K562 (cell line): ENCODE measurements at regions not wholly inside any gene's neighbourhood (a gene's known extent, or its start where the extent isn't known, plus 50 kb on each side); places are given as distances from the start of the nearest gene placed in this dataset.
"Not testable (repeated sequence)": the region's sequence is repeated elsewhere in the genome, so short reads cannot be mapped to it uniquely, and the experiment has no call there.

ENCODE experiments used
- ATAC-seq: fragments of 200-7000 bp; cut with Tn5 transposase; 3 replicates; pipeline ENCODE4 v1.9.1; 2020; ENCODE audit warnings: moderate library complexity
- BruUV-seq: library from RNA; stranded (reverse); fragments of 400-500 nt; replicated peaks from 2 replicates; lab custom pipeline; 2021; lab: Mats Ljungman, UMichigan
- CTCF ChIA-PET: fragments of 300-600 bp; formaldehyde crosslinking; extraction: SDS; loops from one replicate; lab custom pipeline; 2021; ENCODE audit warnings: low intra/inter-chr PET ratio; lab: Yijun Ruan, JAX
- POLR2A ChIA-PET: fragments of 300-600, 350-650 bp; sonication (Branson Sonifier 250); formaldehyde crosslinking; extraction: SDS; loops from one replicate; lab custom pipeline; 2021; ENCODE audit warnings: antibody characterized with exemption, inconsistent platforms; lab: Yijun Ruan, JAX
- DNase-seq, 4 experiments: peaks; one replicate each; pipeline versions ENCODE4 v3.0.0 to v3.0.0-alpha.2; 2011 to 2018; ENCODE audit warnings: low spot score in 3 of 4, mixed read lengths in 3 of 4; ENCODE audit errors: extremely low read depth in 1 of 4
- FAIRE-seq: peaks from 2 replicates; lab custom pipeline; 2011; peaks lifted over from hg19 to GRCh38; lab: Jason Lieb, UNC
- H2AFZ ChIP-seq: 2 replicates; pipeline ENCODE4 v1.6.0; 2011; ENCODE audit warnings: low read depth, low read length, control low read depth, inconsistent platforms
- H3K27ac ChIP-seq: fragments of 200-600 bp; 3 replicates; pipeline ENCODE4 v1.8.0; 2011; ENCODE audit warnings: low read depth, mild to moderate bottlenecking, control low read depth, inconsistent platforms, low read length, moderate library complexity, mixed read lengths; ENCODE audit errors: extremely low read depth
- H3K27me3 ChIP-seq, 2 experiments: fragments of 300-600 bp in 1 of 2; 2 replicates in 1 of 2; 3 replicates in 1 of 2; pipeline versions ENCODE4 v1.6.0 to v1.8.0; 2011; ENCODE audit warnings: inconsistent platforms in 2 of 2, low read length in 2 of 2, mild to moderate bottlenecking in 1 of 2, mixed read lengths in 1 of 2, moderate library complexity in 1 of 2; ENCODE audit not compliant: control insufficient read depth in 2 of 2, insufficient read depth in 2 of 2
- H3K36me3 ChIP-seq: fragments of 300-600 bp; 3 replicates; pipeline ENCODE4 v1.8.0; 2011; ENCODE audit warnings: mild to moderate bottlenecking, low read length, inconsistent platforms; ENCODE audit not compliant: control insufficient read depth, insufficient read depth
- H3K4me1 ChIP-seq, 2 experiments: fragments of 200-600 bp in 1 of 2; replicated peaks in 1 of 2; 2 replicates in 1 of 2; 3 replicates in 1 of 2; pipeline versions ENCODE4 v1.5.1 to v1.8.0; 2011; ENCODE audit warnings: inconsistent platforms in 2 of 2, low read length in 2 of 2, mild to moderate bottlenecking in 1 of 2, mixed read lengths in 1 of 2, moderate library complexity in 1 of 2; ENCODE audit not compliant: control insufficient read depth in 2 of 2, insufficient read depth in 2 of 2
- H3K4me2 ChIP-seq: 2 replicates; pipeline ENCODE4 v1.6.1; 2011; ENCODE audit warnings: low read length, control low read depth, inconsistent platforms, mixed read lengths; ENCODE audit not compliant: insufficient read depth
- H3K4me3 ChIP-seq: fragments of 200-600 bp; sonication (generic), shearing (Covaris generic); 2 replicates; pipeline ENCODE4 v1.5.1; 2016; ENCODE audit warnings: control low read depth, inconsistent platforms
- H3K79me2 ChIP-seq: fragments of 200-600 bp; 3 replicates; pipeline ENCODE4 v1.8.0; 2011; ENCODE audit warnings: low read length, inconsistent platforms; ENCODE audit not compliant: control insufficient read depth, insufficient read depth
- H3K9ac ChIP-seq, 2 experiments: 2 replicates each; pipeline versions ENCODE4 v1.6.0 to v1.6.1; 2011; ENCODE audit warnings: low read depth in 2 of 2, low read length in 2 of 2, control low read depth in 1 of 2, inconsistent platforms in 1 of 2, mild to moderate bottlenecking in 1 of 2, mixed read lengths in 1 of 2; ENCODE audit not compliant: insufficient read depth in 1 of 2
- H3K9me1 ChIP-seq: one replicate; pipeline ENCODE4 v1.6.0; 2011; ENCODE audit warnings: inconsistent platforms, mild to moderate bottlenecking, low read length, moderate library complexity; ENCODE audit not compliant: control insufficient read depth, insufficient read depth
- H3K9me3 ChIP-seq: replicated peaks from 2 replicates; pipeline ENCODE4 v1.5.1; 2011; ENCODE audit warnings: low read depth, low read length, inconsistent platforms; ENCODE audit not compliant: control insufficient read depth, insufficient read depth
- H4K20me1 ChIP-seq: replicated peaks from 2 replicates; pipeline ENCODE4 v1.6.1; 2011; ENCODE audit warnings: low read length, inconsistent platforms, mixed read lengths; ENCODE audit not compliant: control insufficient read depth, insufficient read depth
- POLR2H ChIP-seq: IDR thresholded peaks from 2 replicates; pipeline ENCODE4 v1.6.1; 2016; ENCODE audit warnings: missing genetic modification characterization, low read depth, mild to moderate bottlenecking, control low read depth, missing compliant biosample characterization, moderate library complexity
- ZNF121 ChIP-seq: sonication (generic); formaldehyde crosslinking; conservative IDR thresholded peaks from 2 replicates; pipeline ENCODE4 v1.8.0; 2022; ENCODE audit warnings: missing genetic modification reagents
- ZNF75A ChIP-seq: fragments of 450-650 bp; formaldehyde crosslinking; IDR thresholded peaks from 2 replicates; pipeline ENCODE4 v1.4.0; 2020; ENCODE audit warnings: mild to moderate bottlenecking
- WGBS: fragments of 100-300 bp; shearing (Covaris generic); methylation state at CpG from one replicate; pipeline ENCODE4 v1.1.6; 2016; ENCODE audit warnings: low coverage, mixed read lengths; ENCODE audit not compliant: insufficient coverage; ENCODE audit errors: missing lambda C conversion rate; 5-methylcytosine and 5-hydroxymethylcytosine counted together
- in situ Hi-C: fragments of 300-500 bp; cut with MboI; formaldehyde crosslinking; loops from 4 replicates; pipeline ENCODE4 v1.15.0; 2018; ENCODE audit warnings: inconsistent platforms, mixed read lengths
- intact Hi-C: fragments of 100-400 bp; cut with micrococcal nuclease; formaldehyde crosslinking; loops from 2 replicates; pipeline ENCODE4 v1.14.2; 2022
- TF ChIP-seq, protein P1 (sequence below): sonication (generic); formaldehyde crosslinking; IDR thresholded peaks from 2 replicates; pipeline ENCODE4 v1.9.0; 2022; ENCODE audit warnings: mild to moderate bottlenecking, missing genetic modification reagents

DNA sequence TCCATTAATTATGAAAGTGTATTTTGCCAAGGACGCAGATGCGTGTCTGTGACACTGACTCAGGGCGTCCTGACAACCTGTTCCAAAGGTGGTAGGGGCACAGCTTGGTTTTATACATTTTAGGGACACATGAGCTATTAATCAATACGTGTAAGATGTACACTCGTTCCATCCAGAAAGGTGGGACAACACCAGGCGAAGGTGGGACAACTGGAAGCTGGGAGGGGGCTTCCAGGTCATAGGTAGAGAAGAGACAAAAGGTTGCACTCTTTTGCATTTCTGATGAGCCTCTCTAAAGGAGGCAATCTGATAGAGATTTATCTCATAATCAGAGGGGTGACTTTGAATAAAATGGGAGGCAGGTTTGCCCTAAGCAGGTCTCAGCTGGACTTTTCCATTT, 82.7 kb upstream of the ZNF746 start:
- ATAC-seq (no peak), DNase-seq (no peak), FAIRE-seq (no peak)
- Histone ChIP-seq H3K27me3 (no peaks in the 10 kb centered on the region), H3K9me1 (no peaks in the 10 kb centered on the region), H3K9me3 (peaks cover 37% of the 10 kb centered on the region), H3K79me2 (no peaks in the 10 kb centered on the region), H3K4me2 (no peak overlapping the region), H2AFZ (no peak overlapping the region), H4K20me1 (no peaks in the 10 kb centered on the region), H3K4me1 (no peaks in the 10 kb centered on the region), H3K9ac (no peak overlapping the region), H3K27ac (no peak overlapping the region), H3K36me3 (peaks cover 45% of the 10 kb centered on the region), H3K4me3 (no peak overlapping the region)
- POLR2A ChIA-PET: interaction anchor here (0.6 kb wide), 1 partner anchor 842 kb away, joined by 4 read pairs; no protein-coding TSS in a partner anchor
- 93% methylated on average over 6 of the region's 6 CpGs for WGBS
- no TSS peak for BruUV-seq
- intact Hi-C loops (loop anchor here (1.0 kb wide), 1 partner anchor 39 kb away; no protein-coding TSS in a partner anchor), in situ Hi-C loops (no loop called here)
- TF ChIP-seq POLR2H: no peak
- peak; percentile 95 for TF ChIP-seq ZNF75A (CRISPR knock-in tag)
- CTCF ChIA-PET: no interaction called here

DNA sequence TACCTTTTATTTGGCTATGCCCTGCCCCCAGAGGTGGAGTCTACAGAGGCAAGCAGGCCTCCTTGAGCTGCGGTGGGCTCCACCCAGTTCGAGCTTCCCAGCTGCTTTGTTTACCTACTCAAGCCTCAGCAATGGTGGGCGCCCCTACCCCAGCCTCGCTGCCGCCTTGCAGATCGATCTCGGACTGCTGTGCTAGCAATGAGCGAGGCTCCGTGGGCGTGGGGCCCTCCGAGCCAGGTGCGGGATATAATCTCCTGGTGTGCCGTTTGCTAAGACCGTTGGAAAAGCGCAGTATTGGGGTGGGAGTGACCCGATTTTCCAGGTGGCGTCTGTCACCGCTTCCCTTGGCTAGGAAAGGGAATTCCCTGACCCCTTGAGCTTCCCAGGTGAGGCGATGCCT, 81.8 kb upstream of the ZNF746 start:
- BruUV-seq, H3K27me3 ChIP-seq, H3K9me1 ChIP-seq, H3K27ac ChIP-seq, DNase-seq, FAIRE-seq, H4K20me1 ChIP-seq, CTCF ChIA-PET, H3K4me2 ChIP-seq, H3K79me2 ChIP-seq, in situ Hi-C loops, H3K4me1 ChIP-seq, H3K4me3 ChIP-seq, ATAC-seq, H2AFZ ChIP-seq, H3K9ac ChIP-seq, intact Hi-C loops: not testable (repeated sequence)
- WGBS: 95% methylated on average over 19 of the region's 19 CpGs
- POLR2A ChIA-PET: interaction anchor here (0.7 kb wide), 1 partner anchor 66 kb away, joined by 3 read pairs; no protein-coding TSS in a partner anchor
- Histone ChIP-seq H3K36me3 (peaks cover 36% of the 10 kb centered on the region), H3K9me3 (peaks cover 35% of the 10 kb centered on the region)
- TF ChIP-seq ZNF121: 0 out of 2 replicates have a peak, but pooled peaks have one; percentile 15
- TF ChIP-seq, protein P1, sequence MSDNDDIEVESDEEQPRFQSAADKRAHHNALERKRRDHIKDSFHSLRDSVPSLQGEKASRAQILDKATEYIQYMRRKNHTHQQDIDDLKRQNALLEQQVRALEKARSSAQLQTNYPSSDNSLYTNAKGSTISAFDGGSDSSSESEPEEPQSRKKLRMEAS (CRISPR knock-in tag): 0 out of 2 replicates have a peak, but pooled peaks have one; percentile 34
